Common myeloid progenitor, CD34-positive (primary cell): ENCODE measurements at regions not wholly inside any gene's neighbourhood (a gene's known extent, or its start where the extent isn't known, plus 50 kb on each side); places are given as distances from the start of the nearest gene placed in this dataset.

Experiments used
- CTCF ChIA-PET: fragments of 350-600 bp; sonication (Branson Sonifier 250); formaldehyde crosslinking; loops from one replicate; lab custom pipeline; 2021; ENCODE audit warnings: antibody characterized with exemption; lab: Charles Lee
- POLR2A ChIA-PET: fragments of 350-600 bp; sonication (Branson Sonifier 250); formaldehyde crosslinking; loops from one replicate; lab custom pipeline; 2021; ENCODE audit warnings: antibody characterized with exemption; lab: Charles Lee
- DNase-seq, 3 donors: peaks; one replicate each; pipeline versions ENCODE4 v3.0.0 to v3.0.0-alpha.2; 2013
- H3K27ac ChIP-seq, 2 experiments: 1 replicate in 1 of 2; 2 replicates in 1 of 2; pipeline ENCODE4 v1.7.0; 2013; ENCODE audit warnings: inconsistent platforms in 2 of 2, low read length in 2 of 2, mild to moderate bottlenecking in 2 of 2, low read depth in 1 of 2, moderate library complexity in 1 of 2; ENCODE audit not compliant: severe bottlenecking in 2 of 2, insufficient read depth in 1 of 2, poor library complexity in 1 of 2
- H3K27me3 ChIP-seq, 5 experiments: replicated peaks in 2 of 5; 1 replicate in 3 of 5; 2 replicates in 2 of 5; pipeline versions ENCODE4 v1.6.1 to v1.7.0; 2013; ENCODE audit warnings: low read length in 4 of 5, mild to moderate bottlenecking in 2 of 5, moderate library complexity in 2 of 5, inconsistent platforms in 1 of 5; ENCODE audit not compliant: insufficient read depth in 5 of 5, control insufficient read depth in 4 of 5
- H3K36me3 ChIP-seq, 4 experiments: 1 replicate in 2 of 4; 2 replicates in 2 of 4; pipeline versions ENCODE4 v1.6.1 to v1.7.0; 2013; ENCODE audit warnings: low read length in 3 of 4, control low read depth in 1 of 4, mild to moderate bottlenecking in 1 of 4; ENCODE audit not compliant: control insufficient read depth in 4 of 4, insufficient read depth in 4 of 4
- H3K4me1 ChIP-seq, 4 experiments: 1 replicate in 3 of 4; 2 replicates in 1 of 4; pipeline versions ENCODE4 v1.6.1 to v1.7.1; 2013; ENCODE audit warnings: low read length in 3 of 4, mild to moderate bottlenecking in 3 of 4, control low read depth in 1 of 4, inconsistent platforms in 1 of 4, moderate library complexity in 1 of 4; ENCODE audit not compliant: control insufficient read depth in 4 of 4, insufficient read depth in 4 of 4; ENCODE audit errors: control extremely low read depth in 1 of 4
- H3K4me3 ChIP-seq, 7 experiments: 1 replicate in 4 of 7; 2 replicates in 3 of 7; pipeline versions ENCODE4 v1.5.1 to v1.7.0; 2013; ENCODE audit warnings: mild to moderate bottlenecking in 7 of 7, low read length in 6 of 7, moderate library complexity in 6 of 7, inconsistent platforms in 2 of 7, low read depth in 2 of 7, control low read depth in 1 of 7; ENCODE audit not compliant: insufficient read depth in 4 of 7, control insufficient read depth in 1 of 7; ENCODE audit errors: extremely low read depth in 1 of 7
- H3K9me3 ChIP-seq, 5 experiments: 1 replicate in 4 of 5; 2 replicates in 1 of 5; pipeline versions ENCODE4 v1.6.1 to v1.7.1; 2013; ENCODE audit warnings: low read length in 4 of 5, mild to moderate bottlenecking in 2 of 5, inconsistent platforms in 1 of 5, low read depth in 1 of 5, moderate library complexity in 1 of 5; ENCODE audit not compliant: control insufficient read depth in 4 of 5, insufficient read depth in 2 of 5; ENCODE audit errors: control extremely low read depth in 1 of 5
- WGBS: methylation state at CpG from one replicate; pipeline ENCODE4 v1.1.5; 2013; ENCODE audit not compliant: insufficient coverage; 5-methylcytosine and 5-hydroxymethylcytosine counted together

GRCh38 chr3:98991393-98991792, 89.9 kb upstream of the DCBLD2 start:
- Histone ChIP-seq H3K9me3 (no peaks in the 10 kb centered on the region), H3K27me3 (no peaks in the 10 kb centered on the region), H3K27ac (no peak overlapping the region), H3K4me3 (no peak overlapping the region), H3K36me3 (no peaks in the 10 kb centered on the region), H3K4me1 (no peaks in the 10 kb centered on the region)
- ChIA-PET POLR2A (no interaction called here), CTCF (interaction anchor here (1.0 to 4.8 kb wide), 2 partner anchors 9 to 174 kb away, joined by 3 to 30 read pairs; no protein-coding TSS in a partner anchor)
- no peak for DNase-seq

- H3K9me3 ChIP-seq: no peaks in the 10 kb centered on the region
- no peaks in the 10 kb centered on the region for H3K27me3 ChIP-seq
- DNase-seq: no peak
- whole genome bisulfite sequencing: 92% methylated on average over 2 of the region's 2 CpGs
- no peaks in the 10 kb centered on the region for H3K36me3 ChIP-seq
- ChIA-PET CTCF (interaction anchor here (4.8 kb wide), 1 partner anchor 173 kb away, joined by 30 read pairs; no protein-coding TSS in a partner anchor), POLR2A (no interaction called here)
- no peak overlapping the region for H3K27ac ChIP-seq
- no peak overlapping the region for H3K4me3 ChIP-seq
- H3K4me1 ChIP-seq: no peaks in the 10 kb centered on the region
These were observed 89.2 kb upstream of the DCBLD2 start for GRCh38 chr3:98990657-98991056.

- ChIA-PET POLR2A (no interaction called here), CTCF (no interaction called here)
- Histone ChIP-seq H3K4me3 (no peak overlapping the region), H3K27me3 (no peaks in the 10 kb centered on the region), H3K9me3 (no peaks in the 10 kb centered on the region), H3K36me3 (no peaks in the 10 kb centered on the region), H3K4me1 (no peaks in the 10 kb centered on the region), H3K27ac (no peak overlapping the region)
- no peak for DNase-seq
- WGBS: no CpG with 5 or more reads among the region's 1 CpG
These were observed 84.6 kb upstream of the DCBLD2 start for GRCh38 chr3:98986073-98986472.

- POLR2A ChIA-PET: no interaction called here
These were observed 83.9 kb upstream of the DCBLD2 start for GRCh38 chr3:98985431-98985830.

GRCh38 chr3:98984024-98984423, 82.5 kb upstream of the DCBLD2 start:
- H3K9me3 ChIP-seq: no peaks in the 10 kb centered on the region
- ChIA-PET CTCF (no interaction called here), POLR2A (no interaction called here)
- H3K4me3 ChIP-seq: no peak overlapping the region
- H3K27ac ChIP-seq: no peak overlapping the region
- no peak for DNase-seq
- peaks cover 0 to 6% (median 0%) of the 10 kb centered on the region in 5 experiments for H3K27me3 ChIP-seq
- H3K4me1 ChIP-seq: no peaks in the 10 kb centered on the region
- no peaks in the 10 kb centered on the region for H3K36me3 ChIP-seq
- WGBS: no CpG with 5 or more reads among the region's 1 CpG

More at GRCh38 chr3:98985431-98985830, 83.9 kb upstream of the DCBLD2 start:
- H3K4me1 ChIP-seq: no peaks in the 10 kb centered on the region
- H3K9me3 ChIP-seq: no peaks in the 10 kb centered on the region
- no peak overlapping the region for H3K27ac ChIP-seq
- DNase-seq: no peak
- no peaks in the 10 kb centered on the region for H3K36me3 ChIP-seq
- no peaks in the 10 kb centered on the region for H3K27me3 ChIP-seq
- WGBS: no CpG with 5 or more reads among the region's 3 CpGs
- CTCF ChIA-PET: no interaction called here
- no peak overlapping the region for H3K4me3 ChIP-seq

GRCh38 chr3:98982351-98982750, 80.9 kb upstream of the DCBLD2 start:
- Histone ChIP-seq H3K27me3 (peaks cover 0 to 6% (median 0%) of the 10 kb centered on the region in 5 experiments), H3K36me3 (no peaks in the 10 kb centered on the region), H3K4me3 (no peak overlapping the region), H3K9me3 (no peaks in the 10 kb centered on the region), H3K27ac (no peak overlapping the region), H3K4me1 (no peaks in the 10 kb centered on the region)
- CTCF ChIA-PET: interaction anchor here (0.8 to 1.1 kb wide), 2 partner anchors 9 to 11 kb away, joined by 3 read pairs; no protein-coding TSS in a partner anchor
- no CpG with 5 or more reads among the region's 2 CpGs for WGBS
- DNase-seq: no peak
- POLR2A ChIA-PET: no interaction called here

- 8% methylated on average over 2 of the region's 2 CpGs for WGBS
- H3K4me3 ChIP-seq: no peak overlapping the region
These were observed 79.6 kb upstream of the DCBLD2 start for GRCh38 chr3:98980915-98981596.

More at GRCh38 chr3:98980915-98981596, 79.6 kb upstream of the DCBLD2 start:
- H3K27me3 ChIP-seq: peaks cover 0 to 6% (median 0%) of the 10 kb centered on the region in 5 experiments
- no peaks in the 10 kb centered on the region for H3K4me1 ChIP-seq
- CTCF ChIA-PET: no interaction called here
- no peaks in the 10 kb centered on the region for H3K9me3 ChIP-seq
- no peak overlapping the region for H3K27ac ChIP-seq
- DNase-seq: peak in 2 of 3 donors; percentile 1 to 11
- POLR2A ChIA-PET: no interaction called here
- H3K36me3 ChIP-seq: no peaks in the 10 kb centered on the region
